ENCODE measurements at regions not wholly inside any gene's neighbourhood (a gene's known extent, or its start where the extent isn't known, plus 50 kb on each side); places are given as distances from the start of the nearest gene placed in this dataset.

DNA sequence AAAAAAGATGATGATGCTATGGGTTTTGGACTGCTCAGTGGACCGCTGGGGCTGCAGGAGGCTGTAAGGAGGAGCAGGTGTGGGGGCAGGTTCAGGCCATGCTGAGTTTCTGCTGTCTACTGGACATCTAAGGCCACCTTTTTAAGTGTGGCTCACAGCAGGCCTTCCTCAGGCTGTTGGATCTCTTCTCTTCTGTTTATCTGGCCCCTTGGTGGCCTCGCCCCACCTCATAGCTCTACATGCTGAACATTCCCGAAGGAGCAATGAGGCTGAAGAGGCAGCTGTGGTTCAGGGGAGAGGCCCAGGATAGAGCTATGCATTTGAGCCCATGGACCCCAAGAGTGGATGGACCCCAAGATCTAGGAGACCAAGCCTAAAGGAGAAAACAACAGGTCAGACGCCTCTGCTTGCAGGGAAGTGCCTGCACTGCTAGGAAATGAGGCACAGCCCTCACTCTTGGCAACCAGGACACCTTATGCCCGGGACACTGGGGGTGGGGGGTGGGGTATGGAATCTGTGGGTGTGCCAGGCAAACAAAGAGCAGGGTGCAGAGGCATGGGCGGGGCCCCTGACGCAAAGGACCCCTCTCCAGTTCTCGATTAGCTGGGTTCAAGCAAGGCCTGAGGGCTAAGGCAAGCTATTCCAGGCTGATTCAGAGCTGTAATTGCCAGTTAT is 168.9 kb downstream of the BCOR start:
- no peak for DNase-seq
- H3K36me3 Mint-ChIP-seq (ENCODE audit: low read depth): no peaks in the 10 kb centered on the region
- no peak overlapping the region for H3K4me3 Mint-ChIP-seq
- peaks cover 4% of the 10 kb centered on the region; the same call in 1 of the 2 replicates for H3K27me3 Mint-ChIP-seq (ENCODE audit: insufficient read depth)
- H3K4me1 Mint-ChIP-seq (ENCODE audit: low read depth): no peaks in the 10 kb centered on the region
- H3K9me3 Mint-ChIP-seq: no peaks in the 10 kb centered on the region
- H3K27ac Mint-ChIP-seq: no peak overlapping the region
- TF ChIP-seq CTCF (IDR thresholded peaks at IDR 0.05): no peak

- Mint-ChIP-seq H3K27ac (no peak overlapping the region), H3K9me3 (no peaks in the 10 kb centered on the region), H3K27me3 (ENCODE audit: insufficient read depth) (peaks cover 4% of the 10 kb centered on the region; the same call in 1 of the 2 replicates), H3K4me1 (ENCODE audit: low read depth) (no peaks in the 10 kb centered on the region), H3K36me3 (ENCODE audit: low read depth) (no peaks in the 10 kb centered on the region), H3K4me3 (no peak overlapping the region)
- no peak for DNase-seq
- no peak for TF ChIP-seq CTCF (IDR thresholded peaks at IDR 0.05)
These were observed 168.3 kb downstream of the BCOR start for GRCh38 chrX:39929379-39930025.

DNA sequence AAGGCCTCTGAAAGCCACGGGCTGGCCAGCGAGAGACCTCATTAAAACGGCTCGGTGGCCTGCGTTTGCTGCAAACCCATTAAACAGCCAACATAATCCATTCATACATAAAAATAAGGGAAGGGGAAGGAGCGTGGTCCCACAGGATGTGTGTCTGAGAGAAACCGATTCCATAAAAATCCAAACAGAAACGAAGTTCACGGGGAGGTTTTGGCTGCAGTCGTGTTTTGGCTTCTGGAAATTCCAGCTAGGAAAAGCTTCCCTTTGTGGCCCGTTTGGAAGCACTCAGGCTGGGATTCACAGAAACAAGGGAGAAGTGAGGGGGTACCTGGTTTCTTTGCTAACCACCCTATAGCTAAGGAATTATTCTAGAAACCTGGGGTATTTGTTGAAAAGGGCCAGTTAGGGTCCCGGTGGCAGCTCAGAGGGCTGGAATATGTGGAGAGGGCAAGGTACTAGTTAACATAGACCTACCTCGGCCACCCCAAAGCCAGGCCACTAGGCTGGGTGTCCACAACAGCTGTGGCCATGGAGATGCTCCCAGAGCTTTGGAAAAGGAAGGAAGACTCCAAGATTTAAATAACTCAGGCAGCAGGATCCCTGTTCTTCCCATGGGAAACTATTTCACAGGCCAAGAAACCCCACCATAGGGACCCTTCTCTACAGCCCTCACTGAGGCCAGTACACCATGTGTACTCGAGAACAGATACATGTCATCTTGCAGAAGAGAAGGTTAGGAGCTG is 166.8 kb downstream of the BCOR start:
- peaks cover 4% of the 10 kb centered on the region; the same call in 1 of the 2 replicates for H3K27me3 Mint-ChIP-seq (ENCODE audit: insufficient read depth)
- DNase-seq: no peak
- H3K4me3 Mint-ChIP-seq: no peak overlapping the region
- H3K27ac Mint-ChIP-seq: no peak overlapping the region
- H3K36me3 Mint-ChIP-seq (ENCODE audit: low read depth): no peaks in the 10 kb centered on the region
- no peak for TF ChIP-seq CTCF (IDR thresholded peaks at IDR 0.05)
- H3K4me1 Mint-ChIP-seq (ENCODE audit: low read depth): no peaks in the 10 kb centered on the region
- H3K9me3 Mint-ChIP-seq: no peaks in the 10 kb centered on the region

- no peak for DNase-seq
- no peaks in the 10 kb centered on the region for H3K9me3 Mint-ChIP-seq
- H3K4me3 Mint-ChIP-seq: no peak overlapping the region
- no peak overlapping the region for H3K27ac Mint-ChIP-seq
- H3K27me3 Mint-ChIP-seq (ENCODE audit: insufficient read depth): peaks cover 6% of the 10 kb centered on the region; the same call in 1 of the 2 replicates
- no peaks in the 10 kb centered on the region for H3K4me1 Mint-ChIP-seq (ENCODE audit: low read depth)
- TF ChIP-seq CTCF (IDR thresholded peaks at IDR 0.05): no peak
- no peaks in the 10 kb centered on the region for H3K36me3 Mint-ChIP-seq (ENCODE audit: low read depth)
These were observed 166.1 kb downstream of the BCOR start for GRCh38 chrX:39931529-39932282.

DNA sequence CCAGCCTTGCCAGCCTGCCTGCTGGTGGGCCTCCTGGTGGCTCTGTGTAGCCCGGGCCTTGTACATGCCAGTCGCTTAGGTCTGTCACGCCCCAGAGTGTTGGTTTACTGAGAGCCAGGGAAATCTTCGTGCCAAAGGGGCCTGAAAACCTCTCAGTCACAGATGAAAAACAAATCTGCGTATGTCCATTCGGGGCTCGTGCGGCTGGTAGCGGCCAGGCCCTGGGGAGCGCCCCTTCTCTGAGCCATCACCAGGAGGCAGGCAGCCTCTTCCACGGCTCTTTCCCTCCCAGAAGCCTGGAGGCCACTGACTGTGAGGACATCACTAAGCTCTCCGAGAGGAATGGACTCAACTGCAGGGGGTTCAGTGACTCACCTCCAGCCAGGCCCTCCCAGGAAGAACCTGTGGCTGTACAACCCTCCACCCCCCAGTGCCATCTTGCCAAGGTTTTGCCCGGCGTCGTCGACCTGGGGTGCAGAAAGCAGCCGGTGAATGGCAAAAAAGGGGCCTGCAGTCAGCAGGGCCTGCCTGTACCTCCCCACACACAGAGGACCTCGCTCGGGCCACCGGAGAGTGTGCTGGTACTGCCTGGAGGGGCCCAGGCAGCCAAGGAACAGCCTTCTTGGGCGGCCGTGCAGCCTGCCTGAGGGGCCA is 162.2 kb downstream of the BCOR start:
- Mint-ChIP-seq H3K4me1 (ENCODE audit: low read depth) (no peaks in the 10 kb centered on the region), H3K36me3 (ENCODE audit: low read depth) (no peaks in the 10 kb centered on the region), H3K27me3 (ENCODE audit: insufficient read depth) (peaks cover 3% of the 10 kb centered on the region; the same call in 1 of the 2 replicates), H3K9me3 (no peaks in the 10 kb centered on the region), H3K4me3 (no peak overlapping the region), H3K27ac (no peak overlapping the region)
- no peak for DNase-seq
- TF ChIP-seq CTCF (IDR thresholded peaks at IDR 0.05): no peak

Measured in HFFc6 (cell line).